Esophagus muscularis mucosa (tissue), 4 donors: ENCODE measurements at regions not wholly inside any gene's neighbourhood (a gene's known extent, or its start where the extent isn't known, plus 50 kb on each side); places are given as distances from the start of the nearest gene placed in this dataset.

Experiments used
- DNase-seq: peaks from one replicate; pipeline ENCODE4 v3.0.0-alpha.2; 2017; ENCODE audit errors: extremely low spot score
- H3K27ac ChIP-seq, 4 donors: fragments of 200-600 bp; sonication (generic); replicated peaks in 1 of 4; 1 replicate in 3 of 4; 2 replicates in 1 of 4; pipeline ENCODE4 v1.5.1; 2016 to 2019; ENCODE audit warnings: mild to moderate bottlenecking in 1 of 4
- H3K27me3 ChIP-seq, 4 donors: fragments of 200-600 bp; sonication (generic); one replicate each; pipeline versions ENCODE4 v1.5.1 to v1.6.0; 2016 to 2019
- H3K36me3 ChIP-seq, 4 donors: fragments of 200-600 bp; sonication (generic); one replicate each; pipeline ENCODE4 v1.5.1; 2016 to 2019
- H3K4me1 ChIP-seq, 4 donors: fragments of 200-600 bp; sonication (generic); one replicate each; pipeline ENCODE4 v1.5.1; 2016 to 2019
- H3K4me3 ChIP-seq, 4 donors: fragments of 200-600 bp; sonication (generic); 1 replicate in 2 of 4; 2 replicates in 2 of 4; pipeline ENCODE4 v1.5.1; 2016 to 2019; ENCODE audit warnings: mild to moderate bottlenecking in 4 of 4, moderate library complexity in 1 of 4
- H3K9me3 ChIP-seq, 4 donors: fragments of 200-600 bp; sonication (generic); 1 replicate in 3 of 4; 2 replicates in 1 of 4; pipeline ENCODE4 v1.5.1; 2016 to 2019
- CTCF ChIP-seq, 3 experiments: fragments of 200-600 bp in 2 of 3; fragments of 450-650 bp in 1 of 3; sonication (generic) in 2 of 3; IDR thresholded peaks; one replicate each; pipeline ENCODE4 v1.5.1; 2017 to 2019; ENCODE audit warnings: antibody characterized with exemption in 3 of 3, mild to moderate bottlenecking in 2 of 3, moderate library complexity in 1 of 3
- EP300 ChIP-seq: sonication (generic); formaldehyde crosslinking; IDR thresholded peaks from one replicate; pipeline ENCODE4 v1.6.1; 2017; ENCODE audit warnings: antibody characterized with exemption
- POLR2A ChIP-seq: fragments of 450-650 bp; IDR thresholded peaks from one replicate; pipeline ENCODE4 v1.6.1; 2017; ENCODE audit warnings: antibody characterized with exemption, moderate library complexity, mild to moderate bottlenecking, low read depth
- POLR2AphosphoS5 ChIP-seq, 2 donors: sonication (generic); formaldehyde crosslinking; IDR thresholded peaks; one replicate each; pipeline ENCODE4 v1.6.1; 2017; ENCODE audit warnings: antibody characterized with exemption in 2 of 2
- WGBS: methylation state at CpG from one replicate; pipeline ENCODE4 v1.1.5; 2018; 5-methylcytosine and 5-hydroxymethylcytosine counted together
- intact Hi-C: fragments of 100-400 bp; cut with DNase I; formaldehyde crosslinking; loops from one replicate; pipeline ENCODE4 v1.15.1; 2023

DNA sequence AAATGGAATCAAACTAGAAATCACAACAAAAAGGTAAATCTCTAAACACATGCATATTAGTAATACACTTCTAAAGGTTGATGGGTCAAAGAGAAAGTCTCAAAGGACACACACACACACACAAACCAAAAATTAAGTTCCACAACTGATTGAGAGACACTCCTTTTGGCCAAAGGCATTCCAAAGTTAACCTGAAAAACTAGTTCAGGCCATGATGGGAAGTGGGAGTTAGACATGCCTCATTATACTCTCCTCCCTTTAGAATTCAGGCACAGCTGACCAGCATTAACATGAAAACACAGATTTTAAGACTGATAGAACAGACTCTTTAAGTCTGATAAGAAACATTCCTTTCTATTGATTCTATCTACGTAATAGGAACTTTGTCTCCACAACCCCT, 332.4 kb upstream of the IGFBP3 start:
- Histone ChIP-seq H3K9me3 (peaks cover 0 to 3% (median 0%) of the 10 kb centered on the region in 4 donors), H3K27me3 (no peaks in the 10 kb centered on the region), H3K4me3 (no peak overlapping the region), H3K36me3 (no peaks in the 10 kb centered on the region), H3K27ac (no peak overlapping the region), H3K4me1 (peaks cover 0 to 14% (median 10%) of the 10 kb centered on the region in 4 donors)
- DNase-seq, result no peak
- intact Hi-C loops, result no loop called here
- 97% methylated on average over 1 of the region's 1 CpG for WGBS
- TF ChIP-seq POLR2A, result no peak
- TF ChIP-seq CTCF (IDR thresholded peaks at IDR 0.05), result no peak
- no peak for TF ChIP-seq EP300
- TF ChIP-seq POLR2AphosphoS5 (IDR thresholded peaks at IDR 0.05), result no peak

DNA sequence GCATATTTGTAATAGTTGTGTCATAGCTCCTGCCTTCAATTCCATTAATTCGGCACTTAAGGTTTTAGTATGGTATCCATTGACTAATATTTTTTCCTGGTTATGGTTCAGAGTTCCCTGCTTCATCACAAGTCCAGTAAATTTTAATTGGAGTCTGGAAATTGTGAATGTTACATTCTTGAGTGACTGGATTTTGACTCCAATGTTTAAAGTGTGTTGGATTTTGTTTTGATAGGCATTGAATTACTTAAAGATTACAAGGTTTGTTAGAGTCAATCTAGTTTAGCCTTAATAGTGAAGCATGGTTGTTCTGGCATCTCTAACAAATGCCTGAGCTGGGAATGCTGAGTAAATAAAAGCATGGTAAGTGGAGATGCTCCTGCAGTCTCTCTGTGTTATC, 326.6 kb upstream of the IGFBP3 start:
- intact Hi-C loops, result no loop called here
- 74% methylated on average over 1 of the region's 1 CpG for WGBS
- TF ChIP-seq CTCF (IDR thresholded peaks at IDR 0.05), result no peak

GRCh38 chr7:46245586-46246111, 324.6 kb upstream of the IGFBP3 start:
- TF ChIP-seq POLR2A, result no peak
- H3K4me1 ChIP-seq, result no peaks in the 10 kb centered on the region
- no peaks in the 10 kb centered on the region for H3K9me3 ChIP-seq
- intact Hi-C loops, result no loop called here
- no peak for DNase-seq
- no peaks in the 10 kb centered on the region for H3K36me3 ChIP-seq
- no peak overlapping the region for H3K27ac ChIP-seq
- WGBS, result 71% methylated on average over 4 of the region's 4 CpGs
- H3K4me3 ChIP-seq, result no peak overlapping the region
- no peaks in the 10 kb centered on the region for H3K27me3 ChIP-seq

More for the DNA sequence above, 326.6 kb upstream of the IGFBP3 start:
- no peak for DNase-seq
- Histone ChIP-seq H3K27ac (no peak overlapping the region), H3K27me3 (no peaks in the 10 kb centered on the region), H3K9me3 (peaks cover 0 to 3% (median 0%) of the 10 kb centered on the region in 4 donors), H3K4me3 (no peak overlapping the region), H3K36me3 (no peaks in the 10 kb centered on the region), H3K4me1 (no peaks in the 10 kb centered on the region)

DNA sequence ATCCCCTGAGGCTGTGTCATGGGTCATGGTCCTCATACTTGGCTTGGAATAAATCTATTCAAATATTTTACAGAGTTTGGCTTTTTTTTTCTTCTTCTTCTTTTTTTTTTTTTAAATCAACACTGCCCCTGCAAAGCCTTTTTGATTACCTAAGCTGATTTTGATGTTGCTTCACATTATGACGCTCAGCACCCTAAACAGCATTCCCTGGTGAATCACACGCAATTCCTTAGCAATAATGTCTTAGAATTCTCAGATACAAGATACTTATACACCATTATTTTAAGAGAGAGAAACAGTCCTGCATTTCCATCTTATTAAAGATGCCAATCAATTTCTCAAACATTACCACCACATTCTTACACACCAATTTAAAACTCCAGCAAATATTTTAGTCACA, 323.7 kb upstream of the IGFBP3 start:
- TF ChIP-seq POLR2A (no peak), POLR2AphosphoS5 (IDR thresholded peaks at IDR 0.05) (no peak), CTCF (IDR thresholded peaks at IDR 0.05) (no peak)
- Histone ChIP-seq H3K27ac (no peak overlapping the region), H3K9me3 (no peaks in the 10 kb centered on the region), H3K4me3 (no peak overlapping the region), H3K27me3 (no peaks in the 10 kb centered on the region), H3K36me3 (no peaks in the 10 kb centered on the region), H3K4me1 (no peaks in the 10 kb centered on the region)
- 87% methylated on average over 2 of the region's 2 CpGs for WGBS
- no peak for DNase-seq
- intact Hi-C loops, result no loop called here

DNA sequence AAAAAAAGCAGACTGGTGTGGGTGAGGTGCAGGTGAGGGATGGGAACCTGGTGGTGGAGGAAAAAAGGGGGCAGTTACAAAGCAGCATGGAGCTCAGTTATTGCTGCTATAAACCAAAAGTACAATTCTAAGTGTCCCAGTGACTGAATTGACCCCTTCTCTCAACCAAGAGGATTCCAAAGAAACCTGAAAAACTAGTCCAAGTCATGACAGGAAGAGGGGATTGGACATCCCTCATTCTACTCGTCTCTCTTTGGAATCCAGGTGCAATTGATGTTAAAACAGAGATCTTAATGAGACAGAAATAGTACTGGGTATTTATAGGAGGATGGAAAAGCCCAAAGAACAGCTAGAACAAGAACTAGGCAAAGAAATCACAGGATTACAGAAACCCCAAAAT, 322.3 kb upstream of the IGFBP3 start:
- intact Hi-C loops, result no loop called here
- TF ChIP-seq CTCF (IDR thresholded peaks at IDR 0.05), result no peak
- TF ChIP-seq POLR2AphosphoS5 (IDR thresholded peaks at IDR 0.05), result no peak
- no peak for TF ChIP-seq EP300
- no peak for TF ChIP-seq POLR2A
- 52% methylated on average over 1 of the region's 1 CpG for WGBS

More for the DNA sequence above, 322.3 kb upstream of the IGFBP3 start:
- Histone ChIP-seq H3K9me3 (no peaks in the 10 kb centered on the region), H3K4me1 (no peaks in the 10 kb centered on the region), H3K27ac (no peak overlapping the region), H3K4me3 (no peak overlapping the region), H3K27me3 (no peaks in the 10 kb centered on the region), H3K36me3 (no peaks in the 10 kb centered on the region)
- DNase-seq, result no peak
